Activated T-cell treated with anti-CD3 and anti-CD28 coated beads, Interleukin-2, amount 50 U/mL, for 24 hours (primary cell): ENCODE measurements at regions not wholly inside any gene's neighbourhood (a gene's known extent, or its start where the extent isn't known, plus 50 kb on each side); places are given as distances from the start of the nearest gene placed in this dataset.
"Not testable (repeated sequence)": the region's sequence is repeated elsewhere in the genome, so short reads cannot be mapped to it uniquely, and the experiment has no call there.

Experiments
- DNase-seq: peaks from one replicate; pipeline ENCODE4 v3.0.0-alpha.2; 2020
- H3K27ac Mint-ChIP-seq: 2 replicates; pipeline ENCODE4 v1.8.0; 2020; ENCODE audit warnings: mild to moderate bottlenecking, mixed read lengths
- H3K27me3 Mint-ChIP-seq: 2 replicates; pipeline ENCODE4 v1.8.0; 2020; ENCODE audit warnings: mixed read lengths
- H3K36me3 Mint-ChIP-seq: 2 replicates; pipeline ENCODE4 v1.8.0; 2020; ENCODE audit warnings: low read depth, mixed read lengths
- H3K4me1 Mint-ChIP-seq: 2 replicates; pipeline ENCODE4 v1.8.0; 2020; ENCODE audit warnings: low read depth, mixed read lengths
- H3K4me3 Mint-ChIP-seq: 2 replicates; pipeline ENCODE4 v1.8.0; 2020; ENCODE audit warnings: mild to moderate bottlenecking, moderate library complexity, mixed read lengths
- H3K9me3 Mint-ChIP-seq: 2 replicates; pipeline ENCODE4 v1.8.0; 2020; ENCODE audit warnings: mixed read lengths

DNA sequence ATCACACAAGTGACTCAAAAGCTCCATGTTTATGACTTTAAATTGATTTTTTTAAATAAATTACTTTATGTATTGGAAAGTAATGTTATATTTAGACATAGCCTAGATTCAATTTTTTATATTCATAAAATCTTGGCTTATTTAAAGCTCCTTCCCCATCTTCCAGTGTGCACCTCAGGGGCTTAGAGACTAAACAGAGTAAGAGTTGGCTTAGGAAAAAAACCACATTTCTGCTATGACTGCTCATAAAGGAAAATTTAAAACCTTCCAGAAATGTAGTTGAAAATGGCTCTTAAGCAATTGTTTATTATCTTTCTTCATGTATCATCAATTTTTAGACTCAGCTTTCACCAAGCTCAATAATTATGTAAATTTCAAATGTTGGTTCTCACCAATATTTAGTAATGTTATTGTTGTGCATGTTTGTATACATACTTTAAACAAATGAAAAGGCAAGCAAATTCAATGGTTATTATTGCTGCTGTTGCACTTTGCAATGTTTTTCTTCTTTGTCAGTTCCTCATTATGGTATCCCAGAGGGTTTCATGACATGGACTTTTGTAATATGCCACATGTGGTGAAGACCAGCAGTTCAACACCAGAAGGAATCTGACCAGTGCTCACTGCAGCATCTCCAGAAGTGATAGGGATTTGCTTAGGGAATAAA, 700.1 kb upstream of the ANKRD30A start:
- no peaks in the 10 kb centered on the region for H3K27me3 Mint-ChIP-seq
- H3K4me3 Mint-ChIP-seq = no peak overlapping the region
- no peak for DNase-seq

GRCh38 chr10:36424502-36424901, 700.9 kb upstream of the ANKRD30A start:
- Mint-ChIP-seq H3K4me1 (no peaks in the 10 kb centered on the region), H3K36me3 (no peaks in the 10 kb centered on the region), H3K9me3 (peaks cover 4% of the 10 kb centered on the region), H3K27me3 (no peaks in the 10 kb centered on the region), H3K27ac (no peak overlapping the region), H3K4me3 (no peak overlapping the region)
- no peak for DNase-seq

More for the DNA sequence above, 700.1 kb upstream of the ANKRD30A start:
- Mint-ChIP-seq H3K27ac (no peak overlapping the region), H3K4me1 (no peaks in the 10 kb centered on the region), H3K36me3 (no peaks in the 10 kb centered on the region), H3K9me3 (peaks cover 11% of the 10 kb centered on the region)

DNA sequence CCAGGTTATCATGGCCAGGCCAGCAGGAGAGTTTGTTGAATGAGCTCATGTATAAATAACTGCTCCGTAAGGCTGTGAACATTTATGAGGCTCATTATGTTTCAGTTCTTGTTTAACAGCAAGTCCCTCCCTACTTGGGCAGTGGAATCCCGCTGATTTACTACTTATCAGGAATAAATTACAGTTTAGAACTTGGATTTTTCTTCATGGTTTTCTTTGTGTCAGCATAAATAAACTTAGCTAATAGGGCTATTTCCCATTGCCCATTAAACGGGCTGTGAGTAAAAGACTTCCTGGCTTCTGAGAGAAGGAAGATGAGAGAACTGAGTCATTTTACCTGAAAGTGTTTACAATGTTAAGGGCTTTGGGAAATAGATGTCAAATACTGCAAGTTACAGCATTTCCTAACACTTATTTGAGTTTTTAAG, 701.6 kb upstream of the ANKRD30A start:
- no peaks in the 10 kb centered on the region for H3K27me3 Mint-ChIP-seq
- no peak for DNase-seq
- H3K27ac Mint-ChIP-seq = no peak overlapping the region
- H3K4me3 Mint-ChIP-seq = no peak overlapping the region
- peaks cover 4% of the 10 kb centered on the region for H3K9me3 Mint-ChIP-seq
- H3K36me3 Mint-ChIP-seq = no peaks in the 10 kb centered on the region
- H3K4me1 Mint-ChIP-seq = no peaks in the 10 kb centered on the region

DNA sequence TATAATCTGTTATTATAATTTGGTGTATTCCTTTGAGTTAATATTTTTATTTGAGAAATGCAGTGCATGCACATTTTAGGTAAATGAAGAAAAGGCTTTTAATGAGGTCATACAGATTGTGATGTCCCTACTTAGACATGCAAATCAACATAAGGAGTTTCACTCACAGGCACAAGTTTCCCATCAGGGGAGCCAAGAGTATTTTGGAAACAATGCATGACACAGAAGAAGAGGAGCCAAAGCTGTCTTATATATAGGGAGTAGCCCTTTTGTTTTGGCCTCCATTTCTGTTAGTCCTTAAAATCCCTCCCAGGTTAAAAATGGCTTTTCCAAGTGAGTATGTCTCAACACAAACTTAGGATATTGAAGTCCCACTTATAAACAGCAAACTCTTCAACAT, 703.4 kb upstream of the ANKRD30A start:
- no peak for DNase-seq
- H3K27ac Mint-ChIP-seq = no peak overlapping the region

DNA sequence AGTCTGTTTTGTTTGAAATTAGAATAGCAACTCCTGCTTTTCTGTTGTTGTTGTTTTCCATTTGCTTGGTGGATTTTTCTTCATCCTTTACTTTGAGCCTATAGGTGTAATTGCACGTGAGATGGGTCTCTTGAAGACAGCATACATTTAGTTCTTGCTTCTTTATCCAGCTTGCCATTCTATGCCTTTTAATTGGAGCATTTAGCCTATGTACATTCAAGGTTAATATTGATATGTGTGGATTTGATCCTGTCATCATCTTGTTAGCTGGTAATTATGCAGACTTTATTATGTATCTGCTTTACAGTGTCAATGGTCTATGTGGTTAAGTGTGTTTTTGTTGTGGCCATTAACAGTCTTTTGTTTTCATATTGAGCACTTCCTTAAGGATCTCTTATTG, 708.9 kb upstream of the ANKRD30A start:
- Mint-ChIP-seq H3K27me3 (no peaks in the 10 kb centered on the region), H3K36me3 (no peaks in the 10 kb centered on the region), H3K4me1 (no peaks in the 10 kb centered on the region), H3K9me3 (peaks cover 26% of the 10 kb centered on the region), H3K4me3 (no peak overlapping the region), H3K27ac (no peak overlapping the region)
- DNase-seq = no peak

More for the DNA sequence above, 703.4 kb upstream of the ANKRD30A start:
- no peaks in the 10 kb centered on the region for H3K4me1 Mint-ChIP-seq
- H3K9me3 Mint-ChIP-seq = peaks cover 4% of the 10 kb centered on the region
- H3K27me3 Mint-ChIP-seq = no peaks in the 10 kb centered on the region
- no peak overlapping the region for H3K4me3 Mint-ChIP-seq
- H3K36me3 Mint-ChIP-seq = no peaks in the 10 kb centered on the region

DNA sequence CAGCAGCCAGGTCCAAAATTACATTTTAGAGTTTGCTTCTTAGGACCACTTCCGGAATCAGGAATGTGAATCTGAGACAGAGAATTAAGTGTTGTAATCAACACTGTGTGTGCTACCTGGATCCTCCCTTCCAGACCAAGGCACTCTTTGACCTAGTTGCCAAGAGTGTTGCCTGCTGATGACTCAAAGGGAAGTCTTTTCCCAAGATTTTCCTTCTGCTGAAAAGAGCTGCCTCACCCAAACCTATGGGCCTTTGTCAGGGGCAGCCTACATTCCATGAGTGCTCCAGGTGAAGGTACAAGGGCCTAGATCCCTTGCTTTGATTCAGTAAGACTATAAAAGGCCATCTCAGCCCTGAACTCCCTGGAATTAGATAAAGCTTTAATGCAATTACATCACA, 712.5 kb upstream of the ANKRD30A start:
- no peak overlapping the region for H3K27ac Mint-ChIP-seq
- H3K4me1 Mint-ChIP-seq = no peaks in the 10 kb centered on the region
- no peak overlapping the region for H3K4me3 Mint-ChIP-seq
- H3K27me3 Mint-ChIP-seq = no peaks in the 10 kb centered on the region
- peaks cover 26% of the 10 kb centered on the region for H3K9me3 Mint-ChIP-seq
- H3K36me3 Mint-ChIP-seq = no peaks in the 10 kb centered on the region
- DNase-seq = no peak

GRCh38 chr10:36400238-36400637, 725.2 kb upstream of the ANKRD30A start:
- H3K27ac Mint-ChIP-seq, DNase-seq, H3K9me3 Mint-ChIP-seq, H3K4me1 Mint-ChIP-seq, H3K27me3 Mint-ChIP-seq, H3K4me3 Mint-ChIP-seq, H3K36me3 Mint-ChIP-seq: not testable (repeated sequence)

DNA sequence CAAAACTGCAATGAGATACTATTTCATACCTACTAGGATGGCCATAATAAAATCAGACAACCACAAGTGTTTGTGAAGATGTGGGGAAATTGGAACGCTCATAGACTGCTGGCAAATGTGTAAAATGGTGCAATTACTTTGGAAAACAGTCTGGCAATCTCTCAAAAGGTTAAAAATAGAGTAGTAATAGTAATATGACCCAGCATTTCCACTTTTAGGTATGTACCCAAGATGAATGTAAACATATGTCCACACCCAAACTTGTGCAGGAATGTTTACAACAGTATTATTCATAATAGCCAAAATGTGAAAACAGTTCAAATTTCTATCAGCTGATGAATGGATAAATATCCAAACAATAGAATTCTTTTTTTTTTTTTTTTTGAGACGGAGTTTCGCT, 731.6 kb upstream of the ANKRD30A start:
- Mint-ChIP-seq H3K27ac (no peak overlapping the region), H3K27me3 (no peaks in the 10 kb centered on the region), H3K9me3 (peaks cover 10% of the 10 kb centered on the region), H3K4me3 (no peak overlapping the region), H3K4me1 (no peaks in the 10 kb centered on the region), H3K36me3 (no peaks in the 10 kb centered on the region)
- DNase-seq = no peak

GRCh38 chr10:36391405-36391804, 734.0 kb upstream of the ANKRD30A start:
- H3K27me3 Mint-ChIP-seq = no peaks in the 10 kb centered on the region
- peaks cover 15% of the 10 kb centered on the region for H3K9me3 Mint-ChIP-seq
- H3K4me1 Mint-ChIP-seq = no peaks in the 10 kb centered on the region
- H3K36me3 Mint-ChIP-seq = no peaks in the 10 kb centered on the region
- no peak overlapping the region for H3K27ac Mint-ChIP-seq
- H3K4me3 Mint-ChIP-seq = no peak overlapping the region
- DNase-seq = no peak

DNA sequence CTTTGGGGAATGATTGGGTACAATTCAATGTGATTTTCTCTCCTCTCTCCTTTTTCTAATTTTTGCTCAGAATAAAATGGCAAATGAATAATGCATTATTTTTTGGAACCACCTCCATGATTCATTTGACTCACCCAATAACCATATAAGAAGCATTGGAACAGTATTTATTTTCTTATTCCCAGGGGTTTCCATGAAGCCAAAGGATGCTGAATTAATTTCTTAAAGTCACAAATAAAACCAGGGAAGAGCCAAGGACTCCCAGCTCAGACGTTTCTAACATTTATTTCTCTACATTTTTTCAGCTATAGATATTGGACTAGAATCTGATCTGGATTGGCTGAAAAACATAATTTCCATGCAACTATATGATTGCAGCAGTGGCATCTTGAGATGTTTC, 735.2 kb upstream of the ANKRD30A start:
- Mint-ChIP-seq H3K4me3 (no peak overlapping the region), H3K4me1 (no peaks in the 10 kb centered on the region), H3K27me3 (no peaks in the 10 kb centered on the region), H3K36me3 (no peaks in the 10 kb centered on the region), H3K9me3 (peaks cover 15% of the 10 kb centered on the region), H3K27ac (no peak overlapping the region)
- no peak for DNase-seq

DNA sequence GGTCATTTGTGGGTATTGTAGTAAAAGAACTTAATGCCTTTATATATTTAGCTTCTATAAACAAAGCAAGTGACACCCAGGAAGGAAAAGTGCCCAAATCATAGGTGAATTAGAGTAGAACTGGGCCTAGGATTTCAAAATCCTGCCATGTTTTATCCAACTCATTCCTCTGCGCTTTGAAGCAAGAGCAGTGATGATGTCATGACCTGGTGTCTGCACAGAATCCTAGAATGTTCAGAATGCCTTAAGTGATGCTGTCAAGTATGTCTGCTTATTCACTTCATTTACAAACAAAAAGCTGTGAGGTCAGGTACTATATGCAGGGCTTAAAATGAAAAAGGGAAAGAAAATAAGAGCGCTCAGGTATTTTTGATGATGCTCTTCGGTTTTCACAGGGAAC, 737.2 kb upstream of the ANKRD30A start:
- H3K4me1 Mint-ChIP-seq = no peaks in the 10 kb centered on the region
- H3K27ac Mint-ChIP-seq = no peak overlapping the region
- no peak overlapping the region for H3K4me3 Mint-ChIP-seq
- H3K36me3 Mint-ChIP-seq = no peaks in the 10 kb centered on the region
- no peak for DNase-seq
- H3K9me3 Mint-ChIP-seq = peaks cover 17% of the 10 kb centered on the region
- no peaks in the 10 kb centered on the region for H3K27me3 Mint-ChIP-seq

- Mint-ChIP-seq H3K9me3 (peaks cover 20% of the 10 kb centered on the region), H3K27ac (no peak overlapping the region), H3K27me3 (no peaks in the 10 kb centered on the region)
Measured at GRCh38 chr10:36385693-36386092, 739.7 kb upstream of the ANKRD30A start.

GRCh38 chr10:36383349-36383748, 741.3 kb upstream of the FZD8 start:
- H3K4me3 Mint-ChIP-seq = no peak overlapping the region
- no peak for DNase-seq
- peaks cover 18% of the 10 kb centered on the region for H3K9me3 Mint-ChIP-seq
- H3K36me3 Mint-ChIP-seq = no peaks in the 10 kb centered on the region
- H3K27ac Mint-ChIP-seq = no peak overlapping the region
- no peaks in the 10 kb centered on the region for H3K27me3 Mint-ChIP-seq
- no peaks in the 10 kb centered on the region for H3K4me1 Mint-ChIP-seq

More at GRCh38 chr10:36385693-36386092, 739.7 kb upstream of the ANKRD30A start:
- H3K4me1 Mint-ChIP-seq = no peaks in the 10 kb centered on the region
- no peak for DNase-seq
- H3K4me3 Mint-ChIP-seq = no peak overlapping the region
- H3K36me3 Mint-ChIP-seq = no peaks in the 10 kb centered on the region

GRCh38 chr10:36381748-36382147, 739.7 kb upstream of the FZD8 start:
- H3K9me3 Mint-ChIP-seq = peaks cover 19% of the 10 kb centered on the region
- H3K27ac Mint-ChIP-seq = no peak overlapping the region
- no peak overlapping the region for H3K4me3 Mint-ChIP-seq
- H3K36me3 Mint-ChIP-seq = no peaks in the 10 kb centered on the region
- H3K4me1 Mint-ChIP-seq = no peaks in the 10 kb centered on the region
- no peak for DNase-seq
- no peaks in the 10 kb centered on the region for H3K27me3 Mint-ChIP-seq

GRCh38 chr10:36380538-36380937, 738.4 kb upstream of the FZD8 start:
- Mint-ChIP-seq H3K4me3 (no peak overlapping the region), H3K4me1 (no peaks in the 10 kb centered on the region), H3K9me3 (peaks cover 16% of the 10 kb centered on the region), H3K27me3 (no peaks in the 10 kb centered on the region), H3K27ac (no peak overlapping the region), H3K36me3 (no peaks in the 10 kb centered on the region)
- no peak for DNase-seq

DNA sequence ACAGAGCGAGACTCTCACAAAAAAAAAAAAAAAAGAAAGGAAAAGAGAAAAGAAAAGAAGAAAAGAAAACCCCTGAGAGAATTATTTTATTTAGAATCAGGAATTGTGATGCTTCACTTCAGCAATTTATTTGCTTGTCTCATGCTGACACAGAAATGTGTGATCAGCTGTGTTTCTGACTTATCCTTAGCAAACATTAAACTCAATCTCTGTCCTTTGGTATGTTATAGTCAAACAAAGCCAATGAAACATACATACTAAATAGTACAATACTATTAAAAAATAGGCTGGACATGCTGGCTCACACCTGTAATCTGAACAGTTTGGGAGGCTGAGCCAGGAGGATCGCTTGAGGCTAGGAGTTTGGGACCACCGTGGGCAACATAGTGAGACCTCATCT, 733.0 kb upstream of the FZD8 start:
- Mint-ChIP-seq H3K4me1 (no peaks in the 10 kb centered on the region), H3K9me3 (peaks cover 12% of the 10 kb centered on the region), H3K4me3 (no peak overlapping the region), H3K36me3 (no peaks in the 10 kb centered on the region), H3K27ac (no peak overlapping the region), H3K27me3 (no peaks in the 10 kb centered on the region)
- DNase-seq = no peak
